ENCODE measurements at regions not wholly inside any gene's neighbourhood (a gene's known extent, or its start where the extent isn't known, plus 50 kb on each side); places are given as distances from the start of the nearest gene placed in this dataset.

DNA sequence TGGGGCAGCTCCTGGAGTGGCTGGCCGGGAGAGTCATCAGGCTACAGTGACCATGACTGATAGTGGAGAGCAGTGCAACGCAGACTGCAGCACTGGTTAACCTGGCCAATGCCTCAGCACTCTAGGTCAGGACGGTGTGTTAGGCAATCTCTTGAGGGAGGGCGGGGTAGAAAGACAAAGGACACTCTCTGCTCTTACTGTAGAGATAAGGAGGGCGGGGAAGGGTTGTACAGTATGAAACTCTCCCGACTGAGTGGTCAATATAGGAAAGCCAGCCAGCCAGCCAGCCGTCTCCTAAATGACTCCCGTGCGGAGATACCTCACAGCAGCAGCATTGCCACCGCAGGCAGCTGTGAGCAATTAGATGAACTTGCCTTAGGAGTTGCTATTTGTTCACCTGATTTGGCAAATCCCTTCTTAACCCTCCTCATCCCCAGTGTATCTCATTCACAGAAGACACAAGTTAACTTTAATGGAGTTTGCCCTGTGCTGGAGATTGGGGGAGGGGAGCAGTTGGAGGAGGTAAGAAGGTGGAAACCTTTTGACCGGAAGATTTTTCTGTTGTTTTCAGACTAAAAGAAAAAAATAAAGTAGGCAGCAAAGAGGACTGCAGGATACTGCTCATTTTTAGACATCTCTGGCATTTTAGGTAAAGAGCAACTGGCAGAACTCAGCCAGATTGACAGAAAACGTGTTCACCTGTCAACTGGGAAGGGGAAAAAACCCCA is 330.5 kb downstream of the HNRNPD start:
- TF ChIP-seq, protein P1, sequence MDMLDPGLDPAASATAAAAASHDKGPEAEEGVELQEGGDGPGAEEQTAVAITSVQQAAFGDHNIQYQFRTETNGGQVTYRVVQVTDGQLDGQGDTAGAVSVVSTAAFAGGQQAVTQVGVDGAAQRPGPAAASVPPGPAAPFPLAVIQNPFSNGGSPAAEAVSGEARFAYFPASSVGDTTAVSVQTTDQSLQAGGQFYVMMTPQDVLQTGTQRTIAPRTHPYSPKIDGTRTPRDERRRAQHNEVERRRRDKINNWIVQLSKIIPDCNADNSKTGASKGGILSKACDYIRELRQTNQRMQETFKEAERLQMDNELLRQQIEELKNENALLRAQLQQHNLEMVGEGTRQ (IDR thresholded peaks at IDR 0.05; ENCODE audit: borderline replicate concordance, low read depth, low read length) = no peak
- no peak for TF ChIP-seq FOXM1 (IDR thresholded peaks at IDR 0.05; ENCODE audit: low read depth, low read length)
- TF ChIP-seq YBX1 (IDR thresholded peaks at IDR 0.05) = no peak
- TF ChIP-seq CHD2 (IDR thresholded peaks at IDR 0.05; ENCODE audit: borderline replicate concordance, low read depth, low read length) = no peak
- no peak for TF ChIP-seq MXI1 (IDR thresholded peaks at IDR 0.05; ENCODE audit: low read depth, low read length)
- TF ChIP-seq SREBF2 (IDR thresholded peaks at IDR 0.05; ENCODE audit: low read length) = no peak
- TF ChIP-seq SP1 (IDR thresholded peaks at IDR 0.05; ENCODE audit: low read depth, low read length) = no peak
- TF ChIP-seq, protein P2, sequence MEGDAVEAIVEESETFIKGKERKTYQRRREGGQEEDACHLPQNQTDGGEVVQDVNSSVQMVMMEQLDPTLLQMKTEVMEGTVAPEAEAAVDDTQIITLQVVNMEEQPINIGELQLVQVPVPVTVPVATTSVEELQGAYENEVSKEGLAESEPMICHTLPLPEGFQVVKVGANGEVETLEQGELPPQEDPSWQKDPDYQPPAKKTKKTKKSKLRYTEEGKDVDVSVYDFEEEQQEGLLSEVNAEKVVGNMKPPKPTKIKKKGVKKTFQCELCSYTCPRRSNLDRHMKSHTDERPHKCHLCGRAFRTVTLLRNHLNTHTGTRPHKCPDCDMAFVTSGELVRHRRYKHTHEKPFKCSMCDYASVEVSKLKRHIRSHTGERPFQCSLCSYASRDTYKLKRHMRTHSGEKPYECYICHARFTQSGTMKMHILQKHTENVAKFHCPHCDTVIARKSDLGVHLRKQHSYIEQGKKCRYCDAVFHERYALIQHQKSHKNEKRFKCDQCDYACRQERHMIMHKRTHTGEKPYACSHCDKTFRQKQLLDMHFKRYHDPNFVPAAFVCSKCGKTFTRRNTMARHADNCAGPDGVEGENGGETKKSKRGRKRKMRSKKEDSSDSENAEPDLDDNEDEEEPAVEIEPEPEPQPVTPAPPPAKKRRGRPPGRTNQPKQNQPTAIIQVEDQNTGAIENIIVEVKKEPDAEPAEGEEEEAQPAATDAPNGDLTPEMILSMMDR (IDR thresholded peaks at IDR 0.05 in 2 of 3, conservative IDR thresholded peaks at IDR 0.05 in 1 of 3; ENCODE audit: control insufficient read depth in 2 of 3, extremely low read depth in 1 of 3, insufficient read depth in 1 of 3, low read depth in 3 of 3, low read length in 3 of 3) = no peak

Data from GM12878 (cell line).